Erythroblast (primary cell): ENCODE measurements at regions not wholly inside any gene's neighbourhood (a gene's known extent, or its start where the extent isn't known, plus 50 kb on each side); places are given as distances from the start of the nearest gene placed in this dataset.
A peak's percentile ranks its signal among the peaks of the same experiment; 100 is the strongest.

Source experiments
- DNase-seq, 2 experiments: peaks; one replicate each; lab custom pipeline; 2025; lab: John Stamatoyannopoulos, UW
- GATA1 ChIP-seq: IDR thresholded peaks from 2 replicates; pipeline ENCODE4 v1.6.1; 2011; ENCODE audit warnings: low read depth, mild to moderate bottlenecking, control low read depth, low read length, moderate library complexity
- POLR2A ChIP-seq: IDR thresholded peaks from 2 replicates; pipeline ENCODE4 v1.6.1; 2011; ENCODE audit warnings: mild to moderate bottlenecking, low read length

GRCh38 chr12:90015228-90015627 is 306.6 kb upstream of the ATP2B1 start:
- TF ChIP-seq GATA1 (no peak), POLR2A (no peak)
- DNase-seq: no peak

- DNase-seq: peak in 1 of 2 experiments; percentile 20
- TF ChIP-seq GATA1 (no peak), POLR2A (no peak)
Measured at GRCh38 chr12:90013409-90013808, 304.8 kb upstream of the ATP2B1 start.

- DNase-seq: no peak
- TF ChIP-seq GATA1 (no peak), POLR2A (no peak)
Measured at GRCh38 chr12:90010089-90010488, 301.5 kb upstream of the ATP2B1 start.

GRCh38 chr12:90008277-90008676 is 299.6 kb upstream of the ATP2B1 start:
- no peak for TF ChIP-seq POLR2A
- no peak for TF ChIP-seq GATA1
- no peak for DNase-seq

- DNase-seq: no peak
- TF ChIP-seq POLR2A (no peak), GATA1 (no peak)
Measured at GRCh38 chr12:90004319-90005074, 295.9 kb upstream of the ATP2B1 start.

- no peak for TF ChIP-seq GATA1
- DNase-seq: no peak
Measured at GRCh38 chr12:90003688-90004087, 295.1 kb upstream of the ATP2B1 start.

GRCh38 chr12:90000721-90001120 is 292.1 kb upstream of the ATP2B1 start:
- no peak for DNase-seq
- TF ChIP-seq GATA1 (no peak), POLR2A (no peak)

- TF ChIP-seq POLR2A: no peak
- no peak for TF ChIP-seq GATA1
- DNase-seq: no peak
Measured at GRCh38 chr12:89999699-90000505, 291.3 kb upstream of the ATP2B1 start.

- TF ChIP-seq GATA1: no peak
- TF ChIP-seq POLR2A: no peak
Measured at GRCh38 chr12:89995870-89996269, 287.2 kb upstream of the ATP2B1 start.

GRCh38 chr12:89994911-89995310 is 286.3 kb upstream of the ATP2B1 start:
- no peak for DNase-seq
- TF ChIP-seq POLR2A: no peak
- no peak for TF ChIP-seq GATA1

More at GRCh38 chr12:89995870-89996269, 287.2 kb upstream of the ATP2B1 start:
- DNase-seq: no peak

GRCh38 chr12:89993632-89994031 is 285.0 kb upstream of the ATP2B1 start:
- no peak for TF ChIP-seq GATA1
- no peak for TF ChIP-seq POLR2A
- DNase-seq: no peak

GRCh38 chr12:89992668-89993451 is 284.2 kb upstream of the ATP2B1 start:
- TF ChIP-seq POLR2A (no peak), GATA1 (no peak)
- no peak for DNase-seq

GRCh38 chr12:89991807-89992590 is 283.4 kb upstream of the ATP2B1 start:
- TF ChIP-seq GATA1 (no peak), POLR2A (no peak)

More at GRCh38 chr12:89991807-89992590, 283.4 kb upstream of the ATP2B1 start:
- DNase-seq: no peak
